Heart right ventricle (tissue), 16 donors: ENCODE measurements at regions not wholly inside any gene's neighbourhood (a gene's known extent, or its start where the extent isn't known, plus 50 kb on each side); places are given as distances from the start of the nearest gene placed in this dataset.

Experiments used
- ATAC-seq, 8 donors: fragments of 200-7000 bp; cut with Tn5 transposase; one replicate each; pipeline ENCODE4 v1.9.1; 2020; ENCODE audit warnings: mild to moderate bottlenecking in 8 of 8, moderate library complexity in 8 of 8, moderate number of reproducible peaks in 1 of 8
- DNase-seq, 2 donors: peaks; one replicate each; pipeline ENCODE4 v3.0.0-alpha.2; 2020
- H3K27ac ChIP-seq, 10 donors: fragments of 200-600 bp; sonication (generic) in 2 of 10; one replicate each; pipeline versions ENCODE4 v1.5.0 to v1.8.0; 2020 to 2022; ENCODE audit warnings: mild to moderate bottlenecking in 3 of 10
- H3K27me3 ChIP-seq, 7 donors: fragments of 200-600 bp; one replicate each; pipeline ENCODE4 v1.8.0; 2021 to 2022; ENCODE audit warnings: mild to moderate bottlenecking in 2 of 7
- H3K36me3 ChIP-seq, 9 donors: fragments of 200-600 bp; sonication (generic) in 1 of 9; one replicate each; pipeline versions ENCODE4 v1.5.0 to v1.8.0; 2020 to 2022; ENCODE audit warnings: mild to moderate bottlenecking in 2 of 9
- H3K4me1 ChIP-seq, 9 donors: fragments of 200-600 bp; sonication (generic) in 1 of 9; one replicate each; pipeline versions ENCODE4 v1.5.0 to v1.8.0; 2020 to 2022; ENCODE audit warnings: mild to moderate bottlenecking in 4 of 9
- H3K4me3 ChIP-seq, 10 donors: fragments of 200-600 bp; sonication (generic) in 2 of 10; one replicate each; pipeline versions ENCODE4 v1.5.0 to v1.8.0; 2020 to 2022; ENCODE audit warnings: mild to moderate bottlenecking in 7 of 10, moderate library complexity in 2 of 10
- H3K9me3 ChIP-seq, 11 donors: fragments of 200-600 bp in 10 of 11; sonication (generic) in 2 of 11; one replicate each; pipeline versions ENCODE4 v1.5.0 to v1.8.0; 2013 to 2022; ENCODE audit warnings: mild to moderate bottlenecking in 2 of 11, control low read depth in 1 of 11, moderate library complexity in 1 of 11
- WGBS, 2 donors: extraction: QIAGEN DNeasy Blood & Tissue Kit; methylation state at CpG; one replicate each; pipeline ENCODE4 v1.1.7; 2013; ENCODE audit warnings: inconsistent platforms in 1 of 2; 5-methylcytosine and 5-hydroxymethylcytosine counted together
- intact Hi-C, 10 donors: fragments of 100-400 bp; cut with DNase I; formaldehyde crosslinking; loops; one replicate each; pipeline versions ENCODE4 v1.11.1 to v1.14.2; 2022
- TF ChIP-seq, protein P1 (sequence below), 9 donors: fragments of 200-600 bp; sonication (generic) in 2 of 9; IDR thresholded peaks; one replicate each; pipeline versions ENCODE4 v1.5.0 to v1.8.0; 2021 to 2022; ENCODE audit warnings: antibody characterized with exemption in 9 of 9, mild to moderate bottlenecking in 5 of 9, moderate library complexity in 1 of 9
- donor health status: Arrhythmogenic right ventricular cardiomyopathy.
- donor health status: ischemic (EF 13 %, LVEDD 7.1; RV severe dilation, severe dysfunction).
- donor health status: healthy with polysubstance abuse.
- donor health status: DM: no; HTN: yes; CAD: no.
- donor health status: DM: no; HTN: no; CAD: no.
- donor health status: ischemic (EF 25% LVEDD 6.9; RV normal size, moderate dysfunction).
- donor health status: ischemic (EF 25% LVEDD 5.7; RV mildly dilated, moderate dysfunction).
- donor health status: healthy.
- donor health status: DM: yes; HTN: yes; CAD: no.
- donor health status: Ischemic cardiomyopathy.
- donor health status: ischemic (EF 35%, LVEDD 5.7; RV mildly dilated, moderate dysfunction).
- donor health status: nonischemic (EF 11% LVEDD 7.7; RV severe dilation, severe dysfunction).
- donor health status: DM: yes; HTN: yes; CAD: no.
- donor health status: PGD.
- donor health status: ischemic (EF 29% LVEDD 5.4; RV normal size, mild dysfunction).
- donor health status: nonischemic (EF 23%, LVEDD 6.1; RV moderate dilation, normal function).

- TF ChIP-seq, protein P1, sequence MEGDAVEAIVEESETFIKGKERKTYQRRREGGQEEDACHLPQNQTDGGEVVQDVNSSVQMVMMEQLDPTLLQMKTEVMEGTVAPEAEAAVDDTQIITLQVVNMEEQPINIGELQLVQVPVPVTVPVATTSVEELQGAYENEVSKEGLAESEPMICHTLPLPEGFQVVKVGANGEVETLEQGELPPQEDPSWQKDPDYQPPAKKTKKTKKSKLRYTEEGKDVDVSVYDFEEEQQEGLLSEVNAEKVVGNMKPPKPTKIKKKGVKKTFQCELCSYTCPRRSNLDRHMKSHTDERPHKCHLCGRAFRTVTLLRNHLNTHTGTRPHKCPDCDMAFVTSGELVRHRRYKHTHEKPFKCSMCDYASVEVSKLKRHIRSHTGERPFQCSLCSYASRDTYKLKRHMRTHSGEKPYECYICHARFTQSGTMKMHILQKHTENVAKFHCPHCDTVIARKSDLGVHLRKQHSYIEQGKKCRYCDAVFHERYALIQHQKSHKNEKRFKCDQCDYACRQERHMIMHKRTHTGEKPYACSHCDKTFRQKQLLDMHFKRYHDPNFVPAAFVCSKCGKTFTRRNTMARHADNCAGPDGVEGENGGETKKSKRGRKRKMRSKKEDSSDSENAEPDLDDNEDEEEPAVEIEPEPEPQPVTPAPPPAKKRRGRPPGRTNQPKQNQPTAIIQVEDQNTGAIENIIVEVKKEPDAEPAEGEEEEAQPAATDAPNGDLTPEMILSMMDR (IDR thresholded peaks at IDR 0.05), result no peak
- no peak for ATAC-seq
- no peak overlapping the region for H3K27ac ChIP-seq
- H3K9me3 ChIP-seq, result peaks cover 0 to 2% (median 0%) of the 10 kb centered on the region in 11 donors
- no peaks in the 10 kb centered on the region for H3K36me3 ChIP-seq
- intact Hi-C loops, result no loop called here
- H3K4me1 ChIP-seq, result no peaks in the 10 kb centered on the region
- H3K27me3 ChIP-seq, result no peaks in the 10 kb centered on the region
- DNase-seq, result no peak
- H3K4me3 ChIP-seq, result no peak overlapping the region
- 32 to 65% methylated on average over 1 of the region's 1 CpG for WGBS, 2 donors
Measured at GRCh38 chr4:84176016-84176415, 323.1 kb downstream of the NKX6-1 start.

- intact Hi-C loops, result no loop called here
- no peaks in the 10 kb centered on the region for H3K4me1 ChIP-seq
- ATAC-seq (no peak), DNase-seq (no peak)
- TF ChIP-seq, protein P1 (IDR thresholded peaks at IDR 0.05), result no peak
- H3K27ac ChIP-seq, result no peak overlapping the region
- no peaks in the 10 kb centered on the region for H3K36me3 ChIP-seq
- H3K9me3 ChIP-seq, result peaks cover 0 to 2% (median 0%) of the 10 kb centered on the region in 11 donors
- no peak overlapping the region for H3K4me3 ChIP-seq
- WGBS, 2 donors, result 93 to 94% methylated on average over 1 of the region's 1 CpG
- H3K27me3 ChIP-seq, result peaks cover 0 to 5% (median 0%) of the 10 kb centered on the region in 7 donors
Measured at GRCh38 chr4:84171871-84172270, 327.2 kb downstream of the NKX6-1 start.

GRCh38 chr4:84167564-84167963 lies 331.5 kb downstream of the NKX6-1 start:
- H3K9me3 ChIP-seq, result no peaks in the 10 kb centered on the region
- TF ChIP-seq, protein P1 (IDR thresholded peaks at IDR 0.05), result no peak
- H3K4me1 ChIP-seq, result no peaks in the 10 kb centered on the region
- H3K4me3 ChIP-seq, result no peak overlapping the region
- 23 to 38% methylated on average over 4 of the region's 4 CpGs for WGBS, 2 donors
- intact Hi-C loops, result no loop called here
- H3K27me3 ChIP-seq, result peaks cover 0 to 5% (median 0%) of the 10 kb centered on the region in 7 donors
- DNase-seq (no peak), ATAC-seq (no peak)
- no peaks in the 10 kb centered on the region for H3K36me3 ChIP-seq
- no peak overlapping the region for H3K27ac ChIP-seq

GRCh38 chr4:84167093-84167492 lies 332.0 kb downstream of the NKX6-1 start:
- ATAC-seq (no peak), DNase-seq (no peak)
- no peak overlapping the region for H3K27ac ChIP-seq
- peaks cover 0 to 5% (median 0%) of the 10 kb centered on the region in 7 donors for H3K27me3 ChIP-seq
- no peaks in the 10 kb centered on the region for H3K9me3 ChIP-seq
- TF ChIP-seq, protein P1 (IDR thresholded peaks at IDR 0.05), result no peak
- intact Hi-C loops, result no loop called here
- no peaks in the 10 kb centered on the region for H3K36me3 ChIP-seq
- no peaks in the 10 kb centered on the region for H3K4me1 ChIP-seq
- H3K4me3 ChIP-seq, result no peak overlapping the region
